ENCODE measurements at regions not wholly inside any gene's neighbourhood (a gene's known extent, or its start where the extent isn't known, plus 50 kb on each side); places are given as distances from the start of the nearest gene placed in this dataset.

- no peak for DNase-seq
These were observed 267.7 kb downstream of the BCL11A start for GRCh38 chr2:60285626-60286316.

- DNase-seq = no peak
These were observed 269.8 kb downstream of the BCL11A start for GRCh38 chr2:60283626-60284025.

GRCh38 chr2:60282886-60283285 lies 270.6 kb downstream of the BCL11A start:
- no peak for DNase-seq

GRCh38 chr2:60281730-60282129 lies 271.7 kb downstream of the BCL11A start:
- no peak for DNase-seq

- no peak for DNase-seq
These were observed 273.2 kb downstream of the BCL11A start for GRCh38 chr2:60280238-60280637.

GRCh38 chr2:60278906-60279305 lies 274.5 kb downstream of the BCL11A start:
- DNase-seq = no peak

GRCh38 chr2:60275958-60276357 lies 277.5 kb downstream of the BCL11A start:
- DNase-seq = no peak

GRCh38 chr2:60273836-60274235 lies 279.6 kb downstream of the BCL11A start:
- DNase-seq = no peak

- DNase-seq = no peak
These were observed 281.7 kb downstream of the BCL11A start for GRCh38 chr2:60271713-60272112.

- DNase-seq = no peak
These were observed 282.3 kb downstream of the BCL11A start for GRCh38 chr2:60271131-60271530.

- DNase-seq = no peak
These were observed 284.8 kb downstream of the BCL11A start for GRCh38 chr2:60268661-60269060.

- DNase-seq = no peak
These were observed 285.4 kb downstream of the BCL11A start for GRCh38 chr2:60268032-60268431.

- no peak for DNase-seq
These were observed 286.3 kb downstream of the BCL11A start for GRCh38 chr2:60267122-60267521.

GRCh38 chr2:60262178-60262577 lies 291.3 kb downstream of the BCL11A start:
- DNase-seq = no peak

GRCh38 chr2:60260639-60261296 lies 292.7 kb downstream of the BCL11A start:
- DNase-seq = no peak

- no peak for DNase-seq
These were observed 293.7 kb downstream of the BCL11A start for GRCh38 chr2:60259781-60260180.

GRCh38 chr2:60252581-60253150 lies 300.8 kb downstream of the BCL11A start:
- no peak for DNase-seq

- DNase-seq = no peak
These were observed 302.2 kb downstream of the BCL11A start for GRCh38 chr2:60251247-60251646.

GRCh38 chr2:60249879-60250278 lies 303.6 kb downstream of the BCL11A start:
- DNase-seq = no peak

GRCh38 chr2:60247471-60247870 lies 306.0 kb downstream of the BCL11A start:
- DNase-seq = no peak

GRCh38 chr2:60246583-60246982 lies 306.9 kb downstream of the BCL11A start:
- DNase-seq = no peak

- no peak for DNase-seq
These were observed 319.0 kb downstream of the BCL11A start for GRCh38 chr2:60234274-60234986.

- DNase-seq = no peak
These were observed 322.9 kb downstream of the BCL11A start for GRCh38 chr2:60230596-60230995.

GRCh38 chr2:60230037-60230436 lies 323.4 kb downstream of the BCL11A start:
- no peak for DNase-seq
